Tongue (tissue), 1 donor: ENCODE measurements at regions not wholly inside any gene's neighbourhood (a gene's known extent, or its start where the extent isn't known, plus 50 kb on each side); places are given as distances from the start of the nearest gene placed in this dataset.
"Not testable (repeated sequence)": the region's sequence is repeated elsewhere in the genome, so short reads cannot be mapped to it uniquely, and the experiment has no call there.

Experiments used
- DNase-seq: peaks from one replicate; pipeline ENCODE4 v3.0.0-alpha.2; 2015

DNA sequence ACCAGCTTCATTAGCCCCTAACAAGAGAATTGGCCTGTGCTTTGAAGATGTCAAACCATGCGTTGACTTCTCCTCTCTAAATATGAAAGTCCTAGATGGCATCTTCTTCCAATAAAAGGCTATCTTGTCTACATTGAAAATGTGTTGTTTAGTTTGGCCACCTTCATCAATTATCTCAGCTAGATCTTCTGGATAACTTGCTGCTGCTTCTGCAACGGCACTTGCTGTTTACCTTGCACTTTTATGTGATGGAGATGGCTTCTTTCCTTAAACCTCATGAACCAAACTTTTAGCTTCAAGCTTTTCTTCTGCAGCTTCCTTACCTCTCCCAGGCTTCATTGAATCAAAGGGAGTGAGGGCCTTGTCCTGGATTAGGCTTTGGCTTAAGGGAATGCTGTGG lies 58.6 kb upstream of the CSNK1E start:
- not testable (repeated sequence) for DNase-seq

DNA sequence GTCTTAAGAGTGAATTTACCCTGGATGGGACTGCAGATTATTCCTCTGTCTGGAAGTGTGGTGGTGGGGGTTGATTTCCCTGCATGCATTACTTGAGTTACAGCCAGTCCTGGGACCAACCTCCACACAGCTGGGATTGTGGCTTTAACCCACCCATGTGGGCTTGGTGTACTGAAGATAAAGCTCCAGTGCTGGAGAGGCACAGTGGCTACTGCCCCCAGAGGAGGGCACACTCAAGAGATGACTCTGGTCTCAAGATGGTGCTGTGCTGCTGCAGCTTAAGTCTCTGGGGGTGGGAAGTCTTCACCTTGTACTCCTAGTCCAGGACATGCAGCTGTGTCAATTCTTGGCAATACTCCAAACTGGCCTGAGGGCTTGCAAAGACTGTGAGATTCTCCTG lies 57.8 kb upstream of the CSNK1E start:
- not testable (repeated sequence) for DNase-seq

DNA sequence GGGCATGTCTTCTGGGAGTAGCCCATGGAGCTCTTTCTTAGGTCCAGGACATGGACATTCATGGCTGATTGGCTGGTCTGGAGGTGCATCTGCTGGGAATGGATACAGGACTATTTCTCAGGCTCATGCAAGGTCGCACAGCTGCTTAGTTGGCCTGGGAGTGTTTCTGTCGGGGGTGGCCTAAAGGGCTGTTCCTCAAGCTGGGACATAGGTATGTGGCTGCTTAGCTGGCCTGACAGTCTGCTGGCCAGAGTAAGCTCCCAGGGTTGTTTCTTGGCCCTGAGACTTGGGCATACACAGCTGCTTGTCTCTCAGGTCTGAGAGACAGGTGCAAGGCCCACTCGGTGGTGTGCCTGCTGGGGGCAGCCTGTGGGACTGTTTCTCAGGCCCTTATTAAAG lies 57.2 kb upstream of the CSNK1E start:
- DNase-seq: peak; percentile 35

DNA sequence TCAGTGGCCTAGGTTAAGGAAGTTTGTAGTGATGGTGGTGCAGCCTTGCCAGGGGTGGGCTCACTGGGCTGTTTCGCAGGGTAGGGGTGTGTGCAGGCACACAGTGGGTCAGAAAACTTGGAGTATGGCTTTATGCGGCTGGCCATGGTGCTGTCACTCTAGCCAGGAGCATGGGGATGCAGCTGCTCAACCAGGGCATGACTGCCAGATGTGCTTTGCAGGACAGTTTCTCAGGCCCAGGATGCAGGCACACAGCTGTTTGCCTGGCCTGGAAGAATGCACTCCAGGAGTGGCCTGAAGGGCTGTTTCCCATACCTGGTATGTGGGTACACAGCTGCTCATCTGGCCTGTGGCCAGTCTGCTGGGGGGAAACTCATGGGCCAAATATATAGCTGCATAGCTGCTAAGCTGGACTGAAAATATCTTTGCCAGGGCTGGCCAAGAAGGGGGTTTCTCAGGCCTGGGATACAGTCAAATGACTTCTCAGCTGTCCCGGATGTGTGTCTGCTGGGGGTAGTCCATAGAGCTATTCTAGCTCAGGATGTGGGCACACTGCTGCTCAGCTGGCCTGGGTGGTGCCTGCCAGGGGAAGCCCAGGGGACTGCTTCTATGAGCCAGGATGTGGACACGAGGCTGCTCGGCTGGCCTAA lies 56.7 kb upstream of the CSNK1E start:
- peak; percentile 76 for DNase-seq

DNA sequence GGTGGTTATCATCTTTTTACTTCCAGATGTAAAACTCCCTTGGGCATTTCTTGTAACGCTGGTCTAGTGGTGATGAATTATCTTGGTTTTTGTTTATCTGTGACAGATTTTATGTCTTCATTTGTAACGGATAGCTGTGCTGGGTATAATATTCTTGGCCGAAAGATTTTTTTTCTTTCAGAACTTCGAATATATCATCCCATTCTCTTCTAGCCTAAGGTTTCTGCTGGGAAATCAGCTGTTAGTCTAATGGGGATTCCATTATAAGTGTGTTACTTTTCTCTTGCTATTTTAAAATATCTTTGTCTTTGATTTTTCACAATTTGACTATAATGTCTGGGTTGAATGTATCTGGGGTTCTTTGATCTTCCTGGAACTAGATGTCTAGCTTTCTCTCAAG lies 55.4 kb upstream of the CSNK1E start:
- not testable (repeated sequence) for DNase-seq

DNA sequence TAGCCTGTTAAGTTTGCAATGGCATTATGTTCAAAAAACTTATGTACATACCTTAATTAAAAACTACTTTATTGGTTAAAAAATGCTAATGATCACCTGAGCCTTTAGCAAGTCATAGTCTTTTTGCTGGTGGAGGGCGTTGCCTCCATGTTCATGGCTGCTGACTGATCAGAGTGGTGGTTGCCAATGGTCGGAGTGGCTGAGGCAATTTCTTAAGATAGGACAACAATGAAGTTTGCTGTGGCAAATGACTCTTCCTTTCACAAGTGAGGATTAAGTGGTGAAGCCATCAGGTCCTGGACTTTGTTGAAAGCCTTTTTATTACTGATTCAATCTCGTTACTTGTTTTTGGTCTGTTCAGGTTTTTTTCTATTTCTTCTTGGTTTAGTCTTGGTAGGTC lies 53.3 kb upstream of the CSNK1E start:
- not testable (repeated sequence) for DNase-seq

DNA sequence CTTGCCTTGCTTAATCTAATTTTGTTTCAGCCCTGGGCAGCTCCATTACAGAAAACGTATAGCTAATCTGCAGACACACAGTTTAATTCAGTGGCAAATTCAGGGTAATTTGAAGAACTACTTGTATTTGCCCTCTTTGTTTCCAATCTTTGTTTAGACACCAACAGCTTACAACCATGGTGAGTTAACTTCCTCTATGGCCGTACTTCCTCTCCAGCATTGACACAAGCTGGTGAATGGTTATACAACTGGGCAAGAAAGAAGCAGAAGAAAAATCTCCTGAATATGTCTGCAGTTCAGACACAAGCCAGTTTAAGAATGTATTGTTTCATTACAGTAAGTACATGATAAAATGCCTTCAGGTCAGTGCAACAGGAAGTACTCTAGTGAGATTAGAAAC lies 51.9 kb upstream of the CSNK1E start:
- not testable (repeated sequence) for DNase-seq
